ENCODE measurements at regions not wholly inside any gene's neighbourhood (a gene's known extent, or its start where the extent isn't known, plus 50 kb on each side); places are given as distances from the start of the nearest gene placed in this dataset.

DNA sequence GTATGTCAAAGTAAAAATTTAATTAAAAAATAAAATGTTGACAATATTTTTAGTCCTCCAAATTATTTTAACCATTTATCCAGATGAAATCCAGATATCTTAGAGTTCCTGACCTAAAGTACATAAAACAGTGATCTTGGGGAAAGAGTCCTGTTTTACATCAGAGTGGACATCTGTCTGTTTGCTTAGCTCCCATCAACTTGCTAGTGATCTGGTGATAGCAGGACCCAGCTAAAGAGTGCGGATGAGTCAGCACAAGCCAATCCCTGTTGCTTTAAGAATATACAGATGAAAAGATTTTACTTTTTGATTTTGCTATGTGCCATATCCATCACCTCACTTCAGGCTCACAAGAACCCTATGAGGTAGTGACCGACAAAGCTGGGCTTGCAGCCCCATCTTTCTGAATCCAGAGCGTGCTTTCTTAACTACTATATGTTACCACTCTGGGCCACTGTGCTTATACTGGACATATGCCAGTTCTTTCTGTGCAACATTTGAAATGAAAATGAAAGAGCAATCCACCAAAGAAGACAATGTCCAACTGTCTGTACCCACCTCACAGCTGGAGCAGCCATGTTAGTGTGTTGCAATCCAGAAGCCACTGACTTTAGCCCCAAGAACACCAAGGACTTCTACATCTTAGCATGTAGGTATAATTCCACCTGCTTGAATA lies 167.6 kb upstream of the SESN3 start:
- intact Hi-C loops (cut with micrococcal nuclease) = no loop called here
- no peak for TF ChIP-seq EZH2 (IDR thresholded peaks at IDR 0.05; ENCODE audit: borderline replicate concordance, insufficient read depth, low read depth, low read length, poor library complexity, severe bottlenecking)
- TF ChIP-seq, protein P1, sequence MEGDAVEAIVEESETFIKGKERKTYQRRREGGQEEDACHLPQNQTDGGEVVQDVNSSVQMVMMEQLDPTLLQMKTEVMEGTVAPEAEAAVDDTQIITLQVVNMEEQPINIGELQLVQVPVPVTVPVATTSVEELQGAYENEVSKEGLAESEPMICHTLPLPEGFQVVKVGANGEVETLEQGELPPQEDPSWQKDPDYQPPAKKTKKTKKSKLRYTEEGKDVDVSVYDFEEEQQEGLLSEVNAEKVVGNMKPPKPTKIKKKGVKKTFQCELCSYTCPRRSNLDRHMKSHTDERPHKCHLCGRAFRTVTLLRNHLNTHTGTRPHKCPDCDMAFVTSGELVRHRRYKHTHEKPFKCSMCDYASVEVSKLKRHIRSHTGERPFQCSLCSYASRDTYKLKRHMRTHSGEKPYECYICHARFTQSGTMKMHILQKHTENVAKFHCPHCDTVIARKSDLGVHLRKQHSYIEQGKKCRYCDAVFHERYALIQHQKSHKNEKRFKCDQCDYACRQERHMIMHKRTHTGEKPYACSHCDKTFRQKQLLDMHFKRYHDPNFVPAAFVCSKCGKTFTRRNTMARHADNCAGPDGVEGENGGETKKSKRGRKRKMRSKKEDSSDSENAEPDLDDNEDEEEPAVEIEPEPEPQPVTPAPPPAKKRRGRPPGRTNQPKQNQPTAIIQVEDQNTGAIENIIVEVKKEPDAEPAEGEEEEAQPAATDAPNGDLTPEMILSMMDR (IDR thresholded peaks at IDR 0.05) = no peak
- no peak overlapping the region for H3K27ac Mint-ChIP-seq
- Histone ChIP-seq H2AFZ (ENCODE audit: insufficient read depth, low read depth, low read length, poor library complexity, severe bottlenecking) (no peak overlapping the region), H3K27ac (ENCODE audit: low read length in 2 of 2) (no peak overlapping the region), H3K4me2 (replicated peaks; ENCODE audit: low read depth, low read length, poor library complexity, severe bottlenecking) (no peak overlapping the region), H3K79me2 (ENCODE audit: control insufficient read depth, insufficient read depth, low read length) (no peaks in the 10 kb centered on the region), H3K9me3 (ENCODE audit: control extremely low read depth in 1 of 3, control insufficient read depth in 2 of 3, insufficient read depth in 1 of 3, low read length in 2 of 3) (peaks cover 0 to 4% (median 3%) of the 10 kb centered on the region in 3 donors), H3K4me3 (ENCODE audit: control extremely low read depth in 1 of 5, extremely low read depth in 1 of 5, insufficient read depth in 1 of 5, low read depth in 2 of 5, low read length in 4 of 5) (no peak overlapping the region), H3K36me3 (replicated peaks in 1 of 2; ENCODE audit: control extremely low read depth in 1 of 2, control insufficient read depth in 1 of 2, extremely low read depth in 1 of 2, insufficient read depth in 2 of 2, low read length in 1 of 2) (no peaks in the 10 kb centered on the region), H3K27me3 (replicated peaks in 1 of 4; ENCODE audit: control extremely low read depth in 1 of 4, control insufficient read depth in 3 of 4, insufficient read depth in 4 of 4, low read length in 3 of 4) (no peaks in the 10 kb centered on the region), H4K20me1 (ENCODE audit: control insufficient read depth, insufficient read depth, low read length, poor library complexity, severe bottlenecking) (no peaks in the 10 kb centered on the region), H3K4me1 (ENCODE audit: control insufficient read depth in 2 of 2, insufficient read depth in 2 of 2, low read length in 2 of 2) (no peaks in the 10 kb centered on the region), H3K9ac (ENCODE audit: low read length) (no peak overlapping the region)
- no peak for ATAC-seq (ENCODE audit: low read depth)
- ChIA-PET POLR2A (no interaction called here), CTCF (no interaction called here)
- 100% methylated on average over 2 of the region's 3 CpGs for WGBS (ENCODE audit: insufficient coverage)
- H3K4me1 Mint-ChIP-seq = no peaks in the 10 kb centered on the region
- no peak overlapping the region for H3K4me3 Mint-ChIP-seq
- H3K9me3 Mint-ChIP-seq (ENCODE audit: insufficient read depth) = peaks cover 13% of the 10 kb centered on the region
- H3K27me3 Mint-ChIP-seq = no peaks in the 10 kb centered on the region
- DNase-seq = no peak

DNA sequence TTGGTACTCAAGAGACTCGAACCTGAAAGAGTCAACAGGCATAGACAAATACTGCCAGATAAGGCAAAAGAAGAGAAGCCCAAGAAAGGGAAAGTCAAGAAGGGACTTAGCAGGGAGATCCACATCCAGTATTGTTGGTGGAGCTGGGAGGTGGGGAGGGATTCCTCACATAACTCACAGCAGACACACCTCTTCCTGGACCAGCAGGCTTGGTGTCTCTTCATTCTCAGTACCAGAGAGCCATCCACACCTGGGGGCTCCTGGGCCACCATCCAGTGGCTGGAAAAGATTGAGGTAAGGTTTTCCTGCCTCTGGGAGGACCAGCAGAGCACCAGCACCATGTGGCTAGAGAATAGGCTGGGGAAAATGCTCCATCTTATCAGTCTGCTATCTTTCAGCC lies 161.6 kb upstream of the SESN3 start:
- no peak overlapping the region for H2AFZ ChIP-seq (ENCODE audit: insufficient read depth, low read depth, low read length, poor library complexity, severe bottlenecking)
- Mint-ChIP-seq H3K9me3 (ENCODE audit: insufficient read depth) (peaks cover 7% of the 10 kb centered on the region), H3K27me3 (no peaks in the 10 kb centered on the region), H3K27ac (no peak overlapping the region), H3K4me3 (no peak overlapping the region), H3K4me1 (no peaks in the 10 kb centered on the region)
- no peaks in the 10 kb centered on the region for H3K27me3 ChIP-seq (replicated peaks in 1 of 4; ENCODE audit: control extremely low read depth in 1 of 4, control insufficient read depth in 3 of 4, insufficient read depth in 4 of 4, low read length in 3 of 4)
- intact Hi-C loops (cut with micrococcal nuclease) = no loop called here
- no peaks in the 10 kb centered on the region for H3K4me1 ChIP-seq (ENCODE audit: control insufficient read depth in 2 of 2, insufficient read depth in 2 of 2, low read length in 2 of 2)
- no peaks in the 10 kb centered on the region for H3K36me3 ChIP-seq (replicated peaks in 1 of 2; ENCODE audit: control extremely low read depth in 1 of 2, control insufficient read depth in 1 of 2, extremely low read depth in 1 of 2, insufficient read depth in 2 of 2, low read length in 1 of 2)
- no CpG with 5 or more reads among the region's 1 CpG for WGBS (ENCODE audit: insufficient coverage)
- no peak overlapping the region for H3K9ac ChIP-seq (ENCODE audit: low read length)
- no peak overlapping the region for H3K4me2 ChIP-seq (replicated peaks; ENCODE audit: low read depth, low read length, poor library complexity, severe bottlenecking)
- no peaks in the 10 kb centered on the region for H4K20me1 ChIP-seq (ENCODE audit: control insufficient read depth, insufficient read depth, low read length, poor library complexity, severe bottlenecking)
- ATAC-seq (ENCODE audit: low read depth) (no peak), DNase-seq (no peak)
- ChIA-PET POLR2A (no interaction called here), CTCF (no interaction called here)
- TF ChIP-seq, protein P1 (IDR thresholded peaks at IDR 0.05) = no peak
- TF ChIP-seq EZH2 (IDR thresholded peaks at IDR 0.05; ENCODE audit: borderline replicate concordance, insufficient read depth, low read depth, low read length, poor library complexity, severe bottlenecking) = no peak
- H3K27ac ChIP-seq (ENCODE audit: low read length in 2 of 2) = no peak overlapping the region
- H3K79me2 ChIP-seq (ENCODE audit: control insufficient read depth, insufficient read depth, low read length) = no peaks in the 10 kb centered on the region
- no peak overlapping the region for H3K4me3 ChIP-seq (ENCODE audit: control extremely low read depth in 1 of 5, extremely low read depth in 1 of 5, insufficient read depth in 1 of 5, low read depth in 2 of 5, low read length in 4 of 5)
- peaks cover 0 to 4% (median 3%) of the 10 kb centered on the region in 3 donors for H3K9me3 ChIP-seq (ENCODE audit: control extremely low read depth in 1 of 3, control insufficient read depth in 2 of 3, insufficient read depth in 1 of 3, low read length in 2 of 3)

Data from B cell (primary cell).